NCI-H2227 (cell line): ENCODE measurements at regions not wholly inside any gene's neighbourhood (a gene's known extent, or its start where the extent isn't known, plus 50 kb on each side); places are given as distances from the start of the nearest gene placed in this dataset.

ENCODE experiments used
- DNase-seq: peaks from one replicate; lab custom pipeline; 2025; ENCODE audit not compliant: unreplicated experiment; lab: John Stamatoyannopoulos, UW

GRCh38 chr6:12420626-12421025 is 130.5 kb downstream of the EDN1 start:
- no peak for DNase-seq

GRCh38 chr6:12421596-12421995 is 131.4 kb downstream of the EDN1 start:
- no peak for DNase-seq

- DNase-seq: no peak
Measured at GRCh38 chr6:12422848-12423247, 132.7 kb downstream of the EDN1 start.

GRCh38 chr6:12423832-12424231 is 133.7 kb downstream of the EDN1 start:
- no peak for DNase-seq

GRCh38 chr6:12426121-12426520 is 136.0 kb downstream of the EDN1 start:
- DNase-seq: peak; percentile 73

GRCh38 chr6:12431023-12431422 is 140.9 kb downstream of the EDN1 start:
- DNase-seq: no peak

GRCh38 chr6:12436224-12436623 is 146.1 kb downstream of the EDN1 start:
- DNase-seq: no peak

GRCh38 chr6:12436683-12437082 is 146.5 kb downstream of the EDN1 start:
- no peak for DNase-seq

- DNase-seq: no peak
Measured at GRCh38 chr6:12439296-12439695, 149.1 kb downstream of the EDN1 start.

GRCh38 chr6:12440981-12441380 is 150.8 kb downstream of the EDN1 start:
- no peak for DNase-seq

- DNase-seq: no peak
Measured at GRCh38 chr6:12442455-12442854, 152.3 kb downstream of the EDN1 start.

GRCh38 chr6:12446394-12446793 is 156.2 kb downstream of the EDN1 start:
- DNase-seq: no peak

- no peak for DNase-seq
Measured at GRCh38 chr6:12449447-12449846, 159.3 kb downstream of the EDN1 start.

- DNase-seq: no peak
Measured at GRCh38 chr6:12450467-12450866, 160.3 kb downstream of the EDN1 start.

GRCh38 chr6:12456343-12456742 is 166.2 kb downstream of the EDN1 start:
- DNase-seq: no peak

- no peak for DNase-seq
Measured at GRCh38 chr6:12457094-12457493, 166.9 kb downstream of the EDN1 start.

GRCh38 chr6:12458558-12458957 is 168.4 kb downstream of the EDN1 start:
- no peak for DNase-seq

- DNase-seq: no peak
Measured at GRCh38 chr6:12459945-12460661, 169.9 kb downstream of the EDN1 start.

- DNase-seq: no peak
Measured at GRCh38 chr6:12467706-12468670, 177.8 kb downstream of the EDN1 start.

GRCh38 chr6:12472601-12473038 is 182.5 kb downstream of the EDN1 start:
- no peak for DNase-seq

- no peak for DNase-seq
Measured at GRCh38 chr6:12473494-12473893, 183.3 kb downstream of the EDN1 start.
